Body of pancreas (tissue), 4 donors: ENCODE measurements at regions not wholly inside any gene's neighbourhood (a gene's known extent, or its start where the extent isn't known, plus 50 kb on each side); places are given as distances from the start of the nearest gene placed in this dataset.

Experiments used
- ATAC-seq: fragments of 150-250 bp; one replicate; pipeline ENCODE4 v1.9.1; 2016
- DNase-seq, 4 donors: peaks; one replicate each; pipeline ENCODE4 v3.0.0-alpha.2; 2019
- H3K27ac ChIP-seq, 4 donors: fragments of 200-600 bp; sonication (generic); 1 replicate in 3 of 4; 2 replicates in 1 of 4; pipeline versions ENCODE4 v1.5.1 to v1.6.1; 2016 to 2019; ENCODE audit warnings: mild to moderate bottlenecking in 1 of 4, mixed read lengths in 1 of 4, moderate library complexity in 1 of 4
- H3K27me3 ChIP-seq, 2 donors: fragments of 200-600 bp; sonication (generic); one replicate each; pipeline ENCODE4 v1.6.0; 2016; ENCODE audit warnings: mild to moderate bottlenecking in 1 of 2
- H3K36me3 ChIP-seq, 2 donors: fragments of 200-600 bp; sonication (generic); replicated peaks in 1 of 2; 2 replicates each; pipeline ENCODE4 v1.5.1; 2016; ENCODE audit warnings: low read depth in 2 of 2; ENCODE audit not compliant: insufficient read depth in 1 of 2
- H3K4me1 ChIP-seq: fragments of 200-600 bp; sonication (generic); one replicate; pipeline ENCODE4 v1.6.0; 2016
- H3K4me3 ChIP-seq, 2 donors: fragments of 200-600 bp; sonication (generic); 1 replicate in 1 of 2; 2 replicates in 1 of 2; pipeline ENCODE4 v1.5.1; 2016 to 2019
- H3K9me3 ChIP-seq, 3 donors: fragments of 200-600 bp; sonication (generic); 1 replicate in 2 of 3; 2 replicates in 1 of 3; pipeline ENCODE4 v1.5.1; 2016
- CTCF ChIP-seq, 7 experiments: fragments of 450-650 bp in 4 of 7; fragments of 200-600 bp in 3 of 7; sonication (generic) in 3 of 7; IDR thresholded peaks; one replicate each; pipeline ENCODE4 v1.5.1; 2016 to 2019; ENCODE audit warnings: antibody characterized with exemption in 7 of 7
- POLR2A ChIP-seq, 3 donors: fragments of 450-650 bp; IDR thresholded peaks; one replicate each; pipeline ENCODE4 v1.6.1; 2016; ENCODE audit warnings: antibody characterized with exemption in 3 of 3, mild to moderate bottlenecking in 2 of 3
- WGBS, 2 donors: methylation state at CpG; one replicate each; pipeline ENCODE4 v1.1.5; 2017; 5-methylcytosine and 5-hydroxymethylcytosine counted together
- intact Hi-C: fragments of 100-400 bp; cut with DNase I; formaldehyde crosslinking; loops from one replicate; pipeline ENCODE4 v1.15.1; 2023

GRCh38 chr18:25813110-25813509, 277.3 kb downstream of the SS18 start:
- intact Hi-C loops: no loop called here
- Histone ChIP-seq H3K4me1 (no peaks in the 10 kb centered on the region), H3K4me3 (no peak overlapping the region), H3K27me3 (no peaks in the 10 kb centered on the region), H3K36me3 (no peaks in the 10 kb centered on the region), H3K9me3 (no peaks in the 10 kb centered on the region), H3K27ac (no peak overlapping the region)
- 42 to 62% methylated on average over 5 of the region's 5 CpGs for WGBS, 2 donors
- TF ChIP-seq CTCF (IDR thresholded peaks at IDR 0.05) (no peak), POLR2A (IDR thresholded peaks at IDR 0.05) (no peak)
- DNase-seq (no peak), ATAC-seq (no peak)

- intact Hi-C loops: no loop called here
- 69 to 72% methylated on average over 3 of the region's 3 CpGs for WGBS, 2 donors
These were observed 279.7 kb downstream of the SS18 start for GRCh38 chr18:25810736-25811135.

GRCh38 chr18:25805939-25806338, 284.5 kb downstream of the SS18 start:
- ATAC-seq: no peak
- intact Hi-C loops: no loop called here

More at GRCh38 chr18:25810736-25811135, 279.7 kb downstream of the SS18 start:
- no peak overlapping the region for H3K27ac ChIP-seq
- no peak overlapping the region for H3K4me3 ChIP-seq
- H3K36me3 ChIP-seq: no peaks in the 10 kb centered on the region
- DNase-seq: no peak
- TF ChIP-seq POLR2A (IDR thresholded peaks at IDR 0.05): no peak
- no peak for TF ChIP-seq CTCF (IDR thresholded peaks at IDR 0.05)
- no peak for ATAC-seq
- no peaks in the 10 kb centered on the region for H3K27me3 ChIP-seq
- no peaks in the 10 kb centered on the region for H3K9me3 ChIP-seq
- no peaks in the 10 kb centered on the region for H3K4me1 ChIP-seq

GRCh38 chr18:25805323-25805722, 285.1 kb downstream of the SS18 start:
- no peak overlapping the region for H3K27ac ChIP-seq
- intact Hi-C loops: no loop called here
- 80 to 81% methylated on average over 5 of the region's 5 CpGs for WGBS, 2 donors

More at GRCh38 chr18:25805939-25806338, 284.5 kb downstream of the SS18 start:
- WGBS, 2 donors: 65 to 70% methylated on average over 4 of the region's 4 CpGs
- Histone ChIP-seq H3K4me3 (no peak overlapping the region), H3K36me3 (no peaks in the 10 kb centered on the region), H3K27me3 (no peaks in the 10 kb centered on the region), H3K9me3 (no peaks in the 10 kb centered on the region), H3K4me1 (no peaks in the 10 kb centered on the region), H3K27ac (no peak overlapping the region)
- TF ChIP-seq POLR2A (IDR thresholded peaks at IDR 0.05) (no peak), CTCF (IDR thresholded peaks at IDR 0.05) (no peak)
- DNase-seq: no peak

More at GRCh38 chr18:25805323-25805722, 285.1 kb downstream of the SS18 start:
- Histone ChIP-seq H3K4me1 (no peaks in the 10 kb centered on the region), H3K36me3 (no peaks in the 10 kb centered on the region), H3K9me3 (no peaks in the 10 kb centered on the region), H3K4me3 (no peak overlapping the region), H3K27me3 (no peaks in the 10 kb centered on the region)
- peak in 1 of 4 donors; percentile 43 for DNase-seq
- TF ChIP-seq CTCF (IDR thresholded peaks at IDR 0.05) (no peak), POLR2A (IDR thresholded peaks at IDR 0.05) (no peak)
- peak; percentile 48 for ATAC-seq
